HG02642 (cell line): ENCODE measurements at regions not wholly inside any gene's neighbourhood (a gene's known extent, or its start where the extent isn't known, plus 50 kb on each side); places are given as distances from the start of the nearest gene placed in this dataset.
"Not testable (repeated sequence)": the region's sequence is repeated elsewhere in the genome, so short reads cannot be mapped to it uniquely, and the experiment has no call there.

Source experiments
- ATAC-seq: cut with Tn5 transposase; IDR thresholded peaks from one replicate; pipeline ENCODE4 v1.9.1; 2021; ENCODE audit warnings: mild to moderate bottlenecking; ENCODE audit not compliant: unreplicated experiment, poor library complexity

DNA sequence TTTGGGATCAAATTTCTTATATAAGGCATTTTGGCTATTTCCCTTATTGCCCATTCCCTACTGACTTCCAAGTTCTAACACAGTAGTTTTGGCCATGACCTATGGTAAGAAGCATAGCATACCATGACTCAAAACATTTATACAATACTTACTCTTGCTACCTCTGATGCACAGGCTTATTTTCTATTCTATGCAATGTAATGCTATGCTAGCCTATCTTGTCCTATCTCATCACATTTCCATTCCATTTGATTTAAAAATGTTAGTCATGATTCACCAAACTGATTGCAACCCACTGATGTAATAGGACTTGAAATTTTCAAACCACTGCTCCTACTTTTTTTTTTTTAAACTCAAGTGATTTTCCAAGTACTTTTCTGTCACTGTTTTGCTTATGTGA, 658.5 kb downstream of the TYW1 start:
- ATAC-seq: no peak

DNA sequence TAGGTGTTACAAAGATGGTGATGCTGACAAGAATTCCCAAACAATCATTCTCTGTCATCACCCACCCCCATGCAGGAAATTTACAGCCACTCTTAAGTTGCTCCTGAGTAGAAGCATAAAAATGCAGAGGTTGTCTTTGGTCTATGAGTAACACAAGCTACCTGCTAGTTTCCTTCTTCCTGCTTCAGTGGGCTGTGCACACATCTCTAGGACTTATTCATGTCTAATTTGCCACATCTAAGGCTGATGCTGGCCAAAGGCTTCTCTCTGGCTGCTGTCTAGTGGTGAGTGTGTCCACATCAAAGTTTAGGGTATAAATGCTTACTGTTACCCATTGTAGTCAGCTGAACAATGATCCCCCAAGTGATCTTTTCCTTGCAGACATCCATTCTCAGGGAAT, 662.5 kb downstream of the TYW1 start:
- ATAC-seq: no peak

DNA sequence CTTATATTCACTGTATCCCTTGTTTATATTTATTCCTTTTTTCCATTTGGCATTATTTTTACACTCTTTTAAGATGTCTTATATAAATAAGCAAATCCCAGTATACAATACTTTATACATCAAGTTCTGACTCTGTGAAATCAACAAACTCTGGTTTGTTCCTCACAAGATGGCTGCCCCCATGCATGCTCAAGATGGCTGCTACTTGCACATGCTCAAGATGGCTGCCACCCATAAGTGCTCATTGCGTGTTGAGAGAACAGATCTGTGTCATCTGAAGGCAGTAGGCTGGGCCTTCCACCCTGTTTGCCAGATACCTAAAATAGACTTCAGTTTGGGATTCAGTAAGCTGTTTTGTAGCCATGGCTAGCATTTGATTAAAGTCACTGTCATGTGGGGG, 666.2 kb downstream of the TYW1 start:
- no peak for ATAC-seq

DNA sequence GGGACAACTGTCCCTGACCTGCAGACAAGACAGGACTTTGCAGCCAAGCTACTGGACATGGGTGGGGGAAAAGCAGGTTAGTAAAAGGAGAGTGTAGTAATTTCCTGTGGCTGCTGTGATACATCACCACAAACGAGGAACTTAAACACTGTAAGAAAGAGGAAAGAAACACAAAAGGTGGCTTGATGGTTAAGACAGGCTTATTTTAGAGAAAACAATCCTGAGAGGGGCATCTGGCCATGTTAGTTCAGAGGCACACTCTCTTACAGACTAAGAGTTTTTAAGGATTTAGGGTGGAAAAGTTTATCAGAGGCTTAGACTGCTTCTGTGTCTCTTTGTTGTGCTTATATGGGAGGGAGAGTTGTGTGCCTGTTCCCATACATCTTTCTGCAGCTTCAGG, 667.0 kb downstream of the TYW1 start:
- ATAC-seq: no peak

DNA sequence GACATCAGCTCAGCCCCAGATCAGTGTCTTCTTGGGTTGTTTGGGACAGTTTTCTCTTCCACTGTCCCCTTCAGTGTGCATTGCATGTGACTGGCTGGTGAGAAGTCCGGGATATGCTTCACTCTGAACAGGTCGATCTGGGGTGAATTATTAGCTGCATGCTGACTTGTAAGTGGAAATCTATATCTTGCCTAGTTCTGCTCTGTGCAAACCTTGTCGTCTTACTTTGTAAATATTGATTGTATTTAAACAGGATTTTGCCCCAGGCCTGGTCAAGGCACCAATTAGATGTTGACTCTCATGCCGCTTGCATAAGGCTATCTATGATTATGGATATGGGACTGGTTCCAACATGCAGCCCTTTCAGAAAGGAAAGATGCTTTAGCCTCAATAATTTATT, 669.7 kb downstream of the TYW1 start:
- ATAC-seq: not testable (repeated sequence)

DNA sequence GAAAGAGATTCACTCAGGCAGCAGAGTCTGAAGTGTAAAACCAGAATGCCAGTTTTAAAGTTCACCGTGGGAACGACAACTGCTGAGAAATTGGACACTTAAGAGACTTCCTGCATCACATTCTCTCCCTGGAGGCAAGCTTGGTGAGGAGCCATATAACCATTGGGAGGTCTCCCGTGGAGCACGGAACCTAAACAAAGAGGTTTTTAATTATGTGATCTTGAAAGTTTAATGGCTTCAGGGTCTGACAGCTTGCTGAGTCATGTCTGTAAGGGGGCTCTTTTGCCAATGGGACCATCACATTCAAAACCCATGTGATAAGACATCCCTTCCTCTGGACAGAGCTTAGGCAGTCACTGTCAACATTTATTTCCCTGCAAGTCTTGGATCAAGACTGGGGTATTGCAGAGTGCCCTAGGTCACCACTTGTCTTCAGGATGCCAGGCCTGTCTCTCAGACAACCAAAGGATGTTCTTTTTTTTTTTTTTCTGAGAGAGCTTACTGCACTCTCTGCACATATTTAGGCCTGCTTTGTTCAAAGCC, 674.4 kb downstream of the TYW1 start:
- no peak for ATAC-seq

DNA sequence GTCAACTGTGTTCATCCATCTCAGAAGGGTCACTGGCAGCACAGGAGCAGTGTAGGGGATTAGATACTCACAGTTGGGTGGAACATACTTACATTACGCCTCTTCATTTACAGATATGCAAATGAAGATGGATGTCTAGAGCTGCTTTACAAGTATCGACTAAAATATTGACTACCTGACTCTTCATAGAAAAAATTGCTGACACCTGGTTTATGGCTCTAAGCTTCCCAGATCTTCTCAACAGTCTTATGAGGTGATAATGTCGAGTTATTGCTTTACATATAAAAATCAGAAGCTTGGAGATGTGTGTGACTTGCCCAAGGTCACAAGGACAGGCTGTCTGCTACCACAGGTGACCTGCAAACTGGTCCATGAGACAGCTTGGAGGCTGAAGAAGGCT, 677.2 kb downstream of the TYW1 start:
- ATAC-seq: no peak

DNA sequence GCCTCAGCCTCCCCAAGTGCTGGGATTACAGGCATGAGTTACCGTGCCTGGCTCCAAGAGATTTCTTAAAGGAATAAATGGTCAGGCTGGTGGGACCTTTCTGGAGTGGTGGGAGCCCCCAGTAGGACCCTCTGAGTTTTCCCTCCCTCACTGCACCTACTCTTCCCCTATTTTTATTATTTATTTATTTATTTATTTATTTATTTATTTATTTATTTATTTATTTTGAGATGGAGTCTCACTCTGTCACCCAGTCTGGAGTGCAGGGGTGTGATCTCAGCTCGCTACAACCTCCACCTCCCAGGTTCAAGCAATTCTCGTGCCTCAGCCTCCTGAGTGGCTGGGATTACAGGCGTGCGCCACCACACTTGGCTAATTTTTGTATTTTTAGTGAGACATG, 678.2 kb downstream of the TYW1 start:
- ATAC-seq: not testable (repeated sequence)

DNA sequence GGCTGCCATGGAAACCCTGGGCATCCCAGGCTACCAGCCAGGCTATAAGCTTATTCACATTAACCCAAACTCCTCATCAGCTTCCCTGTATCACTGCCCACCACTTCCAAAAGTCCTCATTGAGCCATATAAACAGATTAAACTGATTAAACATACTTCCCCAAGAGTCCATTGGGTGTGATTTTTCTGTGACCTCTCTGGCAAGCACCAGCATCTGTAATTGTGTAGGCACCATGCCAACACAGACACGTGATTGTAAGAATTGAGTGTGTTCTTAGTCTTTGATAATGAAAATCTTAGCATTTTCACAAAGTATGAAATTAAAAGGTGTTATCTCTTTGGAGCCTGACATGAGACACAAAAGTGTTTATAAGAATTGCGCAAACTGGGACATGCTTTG, 679.3 kb downstream of the TYW1 start:
- no peak for ATAC-seq

DNA sequence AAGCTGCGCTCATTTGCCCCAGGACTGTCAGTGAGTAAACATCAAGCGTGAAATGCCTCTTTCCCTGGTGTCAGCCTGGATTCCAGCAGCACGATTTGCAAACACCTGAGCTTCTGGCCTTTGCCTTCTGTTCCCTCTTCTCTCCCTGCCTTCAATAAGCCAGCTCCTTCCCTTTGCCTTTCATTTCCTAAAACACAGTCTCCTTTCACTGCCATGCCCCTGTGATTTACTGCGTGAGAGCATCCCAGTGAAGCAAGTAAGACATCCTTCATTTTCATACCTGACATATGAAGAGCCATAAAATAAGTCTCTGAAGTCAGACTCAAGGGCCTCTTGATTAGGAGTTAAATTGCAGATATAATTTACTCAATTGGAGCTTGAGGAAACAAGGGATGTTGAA, 681.8 kb downstream of the TYW1 start:
- ATAC-seq: no peak

DNA sequence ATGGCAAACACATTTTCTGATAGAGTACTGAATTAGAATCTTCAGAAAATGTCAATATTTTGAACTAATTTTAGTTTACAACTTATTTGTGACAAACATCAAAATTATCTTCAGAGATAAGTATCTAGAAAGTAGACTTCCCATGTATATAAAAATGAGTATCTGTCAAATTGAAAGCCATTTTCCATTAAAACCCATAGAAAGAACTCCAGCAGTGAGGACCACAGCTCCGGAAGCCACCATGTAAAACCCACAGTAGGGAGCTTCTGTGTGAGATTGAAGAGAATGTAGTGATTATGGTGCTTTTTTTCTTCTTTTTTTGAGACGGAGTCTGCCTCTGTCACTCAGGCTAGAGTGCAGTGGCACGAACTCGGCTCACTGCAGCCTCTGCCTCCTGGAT, 687.0 kb downstream of the TYW1 start:
- ATAC-seq: no peak

DNA sequence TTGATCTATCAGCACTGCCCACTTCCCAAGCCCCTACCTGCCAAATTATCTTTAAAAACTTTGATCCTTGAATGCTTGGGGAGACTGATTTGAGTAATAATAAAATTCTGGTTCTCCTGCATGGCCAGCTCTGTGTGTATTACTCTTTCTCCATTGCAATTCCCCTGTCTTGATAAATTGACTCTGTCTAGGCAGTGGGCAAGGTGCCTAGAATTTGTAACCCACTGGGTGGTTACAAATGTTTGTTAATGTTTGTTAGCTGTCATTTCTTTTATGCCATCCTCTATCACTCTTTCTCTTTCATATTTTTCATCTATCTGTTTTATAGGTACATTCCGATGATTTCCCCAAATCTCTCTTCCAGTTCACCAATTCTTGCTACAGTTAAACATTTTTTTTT, 694.1 kb downstream of the TYW1 start:
- ATAC-seq: no peak

DNA sequence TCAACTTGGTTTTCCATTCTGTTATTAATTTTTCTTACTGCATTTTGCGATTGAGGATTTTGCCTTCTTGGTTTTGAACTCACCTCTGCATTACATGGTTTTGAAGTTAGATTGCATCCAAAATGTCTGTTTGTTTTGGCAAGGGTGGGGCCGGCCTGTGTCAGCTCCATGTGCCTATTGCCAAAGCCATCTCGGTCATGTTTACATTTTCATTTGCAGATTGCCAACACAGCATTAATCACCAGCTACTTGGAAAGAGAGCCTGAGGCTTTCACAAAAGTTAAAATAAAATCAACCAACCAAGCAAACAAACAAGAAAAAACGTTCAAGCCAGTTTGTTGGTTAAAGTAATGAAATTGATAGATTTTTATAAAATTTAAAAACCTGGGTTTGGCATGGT, 695.8 kb downstream of the TYW1 start:
- no peak for ATAC-seq

DNA sequence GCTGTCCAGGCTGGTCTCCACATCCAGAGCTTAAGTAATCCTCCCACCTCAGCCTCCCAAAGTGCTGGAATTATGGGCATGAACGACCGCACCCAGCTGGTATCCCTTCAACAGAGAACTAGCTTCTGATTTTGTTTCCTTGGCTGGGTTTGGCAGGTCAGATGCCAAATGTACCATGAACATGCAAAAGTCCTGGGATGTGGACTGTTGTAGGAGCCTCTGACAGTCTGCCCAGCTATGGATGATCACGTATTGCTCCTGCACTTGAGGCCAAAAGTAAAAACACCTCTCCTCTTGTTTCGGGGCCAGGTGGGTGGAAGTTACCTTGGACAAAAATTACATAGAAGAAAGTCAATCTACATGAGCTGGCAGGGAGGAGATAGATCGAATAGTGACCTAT, 699.5 kb downstream of the TYW1 start:
- ATAC-seq: no peak

DNA sequence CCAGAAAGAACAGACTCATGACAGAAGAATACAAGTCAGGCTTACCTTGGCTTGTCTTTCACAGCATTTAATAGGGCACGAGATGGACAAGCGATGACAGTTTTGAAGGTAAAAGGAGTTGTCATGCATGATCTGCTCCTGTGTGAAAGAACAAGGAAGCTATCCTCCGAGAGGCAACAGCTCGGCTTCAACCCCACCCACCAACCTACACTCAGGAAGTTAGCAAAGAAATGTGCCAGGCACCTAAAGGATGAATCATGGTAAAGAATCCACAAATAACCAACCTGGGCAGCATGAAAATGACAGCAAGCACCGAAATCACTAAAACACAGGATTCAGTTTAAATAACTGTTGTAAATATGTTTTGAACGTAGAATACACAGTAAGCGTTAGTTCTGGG, 700.2 kb downstream of the TYW1 start:
- ATAC-seq: no peak

DNA sequence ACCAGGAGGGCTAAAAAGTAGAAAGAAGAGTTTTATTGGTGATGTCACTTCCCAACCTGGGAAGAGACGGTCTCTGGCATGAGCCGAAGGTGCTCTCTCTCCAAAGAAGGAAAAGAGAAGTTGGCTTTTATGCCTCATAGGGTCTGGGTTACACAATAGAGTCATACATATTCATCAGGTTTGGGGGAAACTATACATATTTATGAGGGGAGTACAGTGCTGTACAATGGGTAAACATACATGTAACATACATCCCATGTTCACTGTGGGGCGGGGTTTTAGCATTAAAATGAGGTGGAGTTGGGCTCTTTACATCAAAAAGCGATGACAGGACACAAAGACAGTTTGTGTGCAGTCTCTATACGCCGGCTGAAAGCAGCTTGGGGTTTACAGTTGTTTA, 701.7 kb downstream of the TYW1 start:
- no peak for ATAC-seq

DNA sequence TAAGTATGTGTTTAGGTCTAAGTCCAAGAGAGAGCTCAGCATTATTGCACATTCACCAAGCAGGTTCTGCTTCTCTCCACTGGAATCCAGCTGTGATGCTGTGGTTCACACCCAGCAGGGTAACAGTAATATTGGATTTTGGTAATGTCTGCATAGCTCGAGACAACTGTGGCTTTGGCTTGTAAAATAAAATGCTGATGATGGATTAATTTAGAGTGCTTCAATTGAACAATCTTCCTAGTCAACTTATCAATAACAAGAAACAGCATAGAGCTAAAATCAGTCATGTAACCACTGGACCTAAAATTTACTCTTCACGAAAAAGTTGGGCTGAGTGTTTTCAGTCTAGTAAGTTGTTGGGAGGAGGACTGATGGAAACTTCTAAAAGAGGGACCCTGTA, 709.2 kb downstream of the TYW1 start:
- no peak for ATAC-seq

DNA sequence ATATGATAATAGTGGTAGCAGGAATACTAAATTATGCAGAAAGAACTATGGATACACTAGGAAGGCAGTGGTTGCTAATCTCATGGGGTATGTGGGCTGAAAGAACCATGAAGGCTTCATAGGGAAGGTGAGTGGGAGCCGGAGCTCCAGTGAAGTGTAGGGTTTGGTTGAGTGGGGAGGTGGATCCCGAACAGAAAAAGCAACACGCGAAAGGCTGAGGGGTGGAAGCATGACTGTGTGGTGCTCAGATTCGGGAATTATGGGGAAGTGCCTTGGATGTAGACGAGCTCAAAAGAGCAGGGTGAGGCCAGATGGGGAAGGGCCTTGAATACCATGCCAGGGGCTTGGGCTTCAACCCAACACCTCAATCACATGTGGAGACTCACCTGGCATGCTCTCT, 715.1 kb downstream of the TYW1 start:
- no peak for ATAC-seq

DNA sequence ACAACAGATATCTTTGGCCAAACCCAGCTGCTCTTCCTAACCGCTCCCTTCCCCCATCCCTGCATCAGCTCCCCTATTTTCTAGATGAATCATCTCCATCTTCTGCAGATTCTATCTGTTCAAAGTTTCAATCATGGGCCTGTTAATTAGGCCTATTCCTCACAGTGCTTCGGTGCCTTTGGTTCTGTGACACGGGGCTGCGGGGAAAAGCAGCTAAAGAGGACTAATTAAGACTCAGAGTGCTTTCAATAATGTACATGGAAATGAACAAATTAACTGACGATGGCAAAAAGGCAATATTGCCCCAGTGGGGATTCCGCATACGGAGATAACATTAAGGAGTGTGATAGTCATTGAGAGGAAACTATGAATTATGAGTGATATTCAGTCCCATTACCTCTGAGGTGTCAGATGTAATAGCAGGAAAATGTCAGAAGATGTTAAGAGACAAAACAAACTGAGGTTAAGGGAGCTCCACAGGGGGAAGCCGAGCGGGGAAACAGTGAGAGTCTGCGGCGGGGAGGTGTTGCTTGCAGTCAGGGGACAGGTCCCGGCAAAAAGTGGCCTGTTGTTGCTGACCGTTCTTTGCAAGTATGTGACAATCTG, 716.9 kb downstream of the TYW1 start:
- no peak for ATAC-seq

DNA sequence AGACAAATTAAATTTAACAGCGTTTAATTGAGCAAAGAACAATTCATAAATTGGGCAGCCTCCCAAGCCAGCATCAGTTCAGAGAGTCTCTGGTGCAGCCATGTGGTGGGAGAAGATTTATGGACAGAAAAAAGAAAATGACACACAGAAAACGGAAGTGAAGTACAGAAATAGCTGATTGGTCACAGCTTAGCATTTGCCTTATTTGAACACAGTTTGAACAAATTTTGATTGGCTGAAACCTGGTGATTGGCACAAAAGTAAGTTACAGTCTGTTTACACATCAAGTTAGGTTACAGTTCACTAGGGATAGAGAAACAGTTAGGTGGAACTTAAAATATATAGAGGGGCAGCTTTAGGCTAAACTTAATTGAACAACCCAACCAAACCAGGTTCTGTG, 720.1 kb downstream of the TYW1 start:
- ATAC-seq: no peak

DNA sequence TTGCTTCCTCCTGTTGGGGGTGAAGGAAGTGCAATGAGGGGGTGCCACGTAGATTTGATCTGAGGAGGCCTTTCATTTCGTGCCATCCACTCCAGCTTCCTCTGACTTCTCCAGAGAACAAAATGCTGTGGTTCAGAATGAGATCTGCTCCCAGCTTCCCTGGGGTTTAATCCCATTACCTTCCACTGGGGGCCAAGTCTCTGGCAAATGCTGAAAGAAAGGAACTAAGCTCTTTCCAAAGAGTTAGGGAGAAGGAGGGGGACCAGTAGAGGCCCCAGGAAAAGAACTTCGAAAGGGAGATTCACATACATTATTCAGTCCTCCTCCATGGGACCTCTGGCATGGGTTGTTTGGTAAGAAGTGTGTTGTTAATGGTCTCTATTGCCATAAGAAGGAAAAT, 727.0 kb downstream of the TYW1 start:
- no peak for ATAC-seq

DNA sequence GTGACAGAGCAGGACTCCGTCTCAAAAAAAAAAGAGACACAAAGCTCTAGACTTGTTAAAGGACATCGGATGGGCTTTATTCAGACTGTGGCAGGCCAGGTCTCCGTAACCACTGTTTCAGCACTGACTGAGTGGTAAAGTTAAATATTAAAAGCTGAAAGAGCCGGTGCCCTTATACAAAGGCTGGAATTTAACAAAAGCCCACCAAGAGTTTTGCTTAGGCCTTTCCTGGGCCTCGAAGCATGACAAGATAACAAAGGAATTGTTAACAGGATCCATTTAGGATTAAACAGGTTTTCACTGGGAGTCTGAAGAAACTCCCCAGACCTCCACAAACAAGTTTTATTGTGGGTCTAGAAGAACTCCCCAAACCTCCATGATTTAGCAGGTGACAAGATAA, 727.8 kb downstream of the TYW1 start:
- no peak for ATAC-seq

DNA sequence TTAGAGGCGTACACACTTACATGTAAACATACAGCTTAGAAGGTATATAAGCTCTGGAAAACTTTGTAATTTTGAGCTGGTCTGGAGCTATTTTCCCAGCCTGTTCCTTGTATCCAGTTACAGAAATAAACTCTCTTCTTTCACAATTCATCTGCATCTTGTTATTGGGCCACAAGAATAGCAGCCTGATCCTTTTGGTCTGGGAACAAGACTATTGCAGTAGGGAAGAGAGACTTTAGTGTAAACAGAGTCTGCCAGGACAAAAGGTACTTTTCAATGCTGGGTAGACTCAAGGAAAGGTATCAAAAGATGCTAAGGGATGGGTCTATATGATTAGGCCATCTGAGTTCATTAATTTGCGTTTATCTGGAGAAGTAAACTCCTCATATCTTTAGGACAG, 728.3 kb downstream of the TYW1 start:
- ATAC-seq: no peak
